Endothelial cell of umbilical vein (primary cell): ENCODE measurements at regions not wholly inside any gene's neighbourhood (a gene's known extent, or its start where the extent isn't known, plus 50 kb on each side); places are given as distances from the start of the nearest gene placed in this dataset.

Experiments used
- BruUV-seq: library from RNA; stranded (reverse); fragments of 400-500 nt; replicated peaks from 2 replicates; lab custom pipeline; 2021; lab: Mats Ljungman, UMichigan
- CTCF ChIA-PET: fragments of 300-600, 350-600 bp; sonication (Branson Sonifier 250); formaldehyde crosslinking; loops from one replicate; lab custom pipeline; 2021; ENCODE audit warnings: antibody characterized with exemption, inconsistent platforms; lab: Charles Lee
- POLR2A ChIA-PET: fragments of 300-600, 350-600 bp; sonication (Branson Sonifier 250); formaldehyde crosslinking; loops from one replicate; lab custom pipeline; 2021; ENCODE audit warnings: antibody characterized with exemption, inconsistent platforms; lab: Charles Lee
- DNase-seq: peaks from one replicate; pipeline ENCODE4 v3.0.0-alpha.2; 2011; ENCODE audit warnings: low read depth, low spot score
- FAIRE-seq: peaks from 2 replicates; lab custom pipeline; 2011; peaks lifted over from hg19 to GRCh38; lab: Jason Lieb, UNC
- H2AFZ ChIP-seq: 2 replicates; pipeline ENCODE4 v1.6.0; 2012; ENCODE audit warnings: low read depth, low read length, control low read depth, inconsistent platforms
- H3K27ac ChIP-seq: 2 replicates; pipeline ENCODE4 v1.5.1; 2011; ENCODE audit warnings: low read depth, mild to moderate bottlenecking, control low read depth, low read length, moderate library complexity; ENCODE audit not compliant: insufficient read depth
- H3K27me3 ChIP-seq, 2 experiments: 2 replicates each; pipeline versions ENCODE4 v1.6.0 to v1.6.1; 2011; ENCODE audit warnings: low read length in 2 of 2, mixed read lengths in 1 of 2; ENCODE audit not compliant: control insufficient read depth in 2 of 2, insufficient read depth in 2 of 2
- H3K36me3 ChIP-seq, 2 experiments: 2 replicates in 1 of 2; 3 replicates in 1 of 2; pipeline ENCODE4 v1.5.1; 2011; ENCODE audit warnings: low read length in 2 of 2, mild to moderate bottlenecking in 1 of 2, moderate library complexity in 1 of 2; ENCODE audit not compliant: control insufficient read depth in 2 of 2, insufficient read depth in 2 of 2; ENCODE audit errors: extremely low read depth in 1 of 2
- H3K4me1 ChIP-seq: 3 replicates; pipeline ENCODE4 v1.5.1; 2011; ENCODE audit warnings: mild to moderate bottlenecking, low read length; ENCODE audit not compliant: control insufficient read depth, insufficient read depth; ENCODE audit errors: extremely low read depth
- H3K4me2 ChIP-seq: 2 replicates; pipeline ENCODE4 v1.6.1; 2011; ENCODE audit warnings: low read length, control low read depth, mixed read lengths; ENCODE audit not compliant: insufficient read depth
- H3K4me3 ChIP-seq, 3 experiments: fragments of 200-600 bp in 1 of 3; sonication (generic), shearing (Covaris generic) in 1 of 3; replicated peaks in 1 of 3; 2 replicates each; pipeline ENCODE4 v1.5.1; 2011 to 2016; ENCODE audit warnings: control low read depth in 3 of 3, low read length in 3 of 3, mild to moderate bottlenecking in 2 of 3, inconsistent platforms in 1 of 3, low read depth in 1 of 3, moderate library complexity in 1 of 3; ENCODE audit not compliant: insufficient read depth in 1 of 3
- H3K79me2 ChIP-seq: 2 replicates; pipeline ENCODE4 v1.6.0; 2012; ENCODE audit warnings: low read length, inconsistent platforms; ENCODE audit not compliant: control insufficient read depth, insufficient read depth
- H3K9ac ChIP-seq: replicated peaks from 2 replicates; pipeline ENCODE3; 2011; ENCODE audit warnings: low read length, control low read depth; ENCODE audit not compliant: insufficient read depth; ENCODE audit errors: extremely low read depth
- H3K9me1 ChIP-seq: replicated peaks from 3 replicates; pipeline ENCODE4 v1.6.0; 2011; ENCODE audit warnings: mild to moderate bottlenecking, low read length; ENCODE audit not compliant: control insufficient read depth, insufficient read depth; ENCODE audit errors: extremely low read depth
- H3K9me3 ChIP-seq: replicated peaks from 2 replicates; pipeline ENCODE4 v1.5.1; 2012; ENCODE audit warnings: low read length, inconsistent platforms; ENCODE audit not compliant: control insufficient read depth, insufficient read depth
- H4K20me1 ChIP-seq: replicated peaks from 2 replicates; pipeline ENCODE3; 2011; ENCODE audit warnings: mild to moderate bottlenecking, low read length; ENCODE audit not compliant: control insufficient read depth, insufficient read depth; ENCODE audit errors: extremely low read depth
- CTCF ChIP-seq, 2 donors: IDR thresholded peaks; 1 replicate in 1 of 2; 2 replicates in 1 of 2; pipeline ENCODE4 v1.5.1; 2011; ENCODE audit warnings: low read length in 2 of 2, mild to moderate bottlenecking in 2 of 2, moderate library complexity in 2 of 2, control low read depth in 1 of 2, inconsistent platforms in 1 of 2, low read depth in 1 of 2; ENCODE audit not compliant: insufficient read depth in 1 of 2; ENCODE audit errors: extremely low read depth in 1 of 2
- EZH2 ChIP-seq: IDR thresholded peaks from 2 replicates; pipeline ENCODE4 v1.6.1; 2012; ENCODE audit warnings: borderline replicate concordance, low read depth, mild to moderate bottlenecking, moderate library complexity, low read length, inconsistent platforms; ENCODE audit not compliant: severe bottlenecking
- GATA2 ChIP-seq: IDR thresholded peaks from 2 replicates; pipeline ENCODE4 v1.7.0; 2011; ENCODE audit warnings: low read depth, mild to moderate bottlenecking, moderate library complexity, mixed read lengths, low read length; ENCODE audit not compliant: insufficient read length, insufficient read depth
- JUN ChIP-seq: IDR thresholded peaks from 2 replicates; pipeline ENCODE4 v1.6.1; 2011; ENCODE audit warnings: borderline replicate concordance, low read depth; ENCODE audit not compliant: insufficient read length, insufficient read depth
- MAX ChIP-seq: IDR thresholded peaks from 2 replicates; pipeline ENCODE4 v1.6.1; 2011; ENCODE audit not compliant: insufficient read depth, insufficient read length
- MYC ChIP-seq: IDR thresholded peaks from one replicate; pipeline ENCODE4 v1.6.1; 2011; ENCODE audit warnings: mild to moderate bottlenecking, low read depth, low read length
- POLR2A ChIP-seq: IDR thresholded peaks from 2 replicates; pipeline ENCODE4 v1.6.1; 2012; ENCODE audit warnings: low read depth, mild to moderate bottlenecking, control low read depth, low read length
- POLR2AphosphoS5 ChIP-seq: IDR thresholded peaks from 2 replicates; pipeline ENCODE4 v1.6.1; 2012; ENCODE audit warnings: low read depth, mild to moderate bottlenecking, control low read depth, low read length, moderate library complexity; ENCODE audit not compliant: insufficient read depth
- dilution Hi-C: fragments of 300-500 bp; cut with MboI; formaldehyde crosslinking; loops from one replicate; pipeline ENCODE4 v1.15.0; 2019; ENCODE audit warnings: low sequenced_read_pairs; ENCODE audit not compliant: extremely low pct_ligation_motif_present
- intact Hi-C: fragments of 100-400 bp; cut with micrococcal nuclease; formaldehyde crosslinking; loops from one replicate; pipeline ENCODE4 v1.10.0; 2022

- POLR2A ChIA-PET = no interaction called here
- CTCF ChIA-PET = no interaction called here
- no peak for TF ChIP-seq POLR2AphosphoS5
- no peak for TF ChIP-seq CTCF (IDR thresholded peaks at IDR 0.05; ENCODE audit: extremely low read depth in 1 of 2, insufficient read depth in 1 of 2, low read depth in 1 of 2, low read length in 2 of 2)
- TF ChIP-seq POLR2A = no peak
- dilution Hi-C loops = no loop called here
- H3K27ac ChIP-seq = no peak overlapping the region
- H3K9me3 ChIP-seq = no peaks in the 10 kb centered on the region
- H3K36me3 ChIP-seq = no peaks in the 10 kb centered on the region
- intact Hi-C loops = no loop called here
- no peak overlapping the region for H2AFZ ChIP-seq
- H3K9me1 ChIP-seq = no peaks in the 10 kb centered on the region
- H4K20me1 ChIP-seq = no peaks in the 10 kb centered on the region
- no peak for FAIRE-seq
- no peaks in the 10 kb centered on the region for H3K27me3 ChIP-seq
- H3K4me1 ChIP-seq = no peaks in the 10 kb centered on the region
- H3K4me2 ChIP-seq = no peak overlapping the region
- H3K79me2 ChIP-seq = no peaks in the 10 kb centered on the region
- no peak overlapping the region for H3K4me3 ChIP-seq
- DNase-seq = no peak
- no TSS peak for BruUV-seq
- no peak overlapping the region for H3K9ac ChIP-seq
These were observed 234.1 kb upstream of the MON1B start for GRCh38 chr16:76956841-76957240.

- H3K79me2 ChIP-seq = no peaks in the 10 kb centered on the region
- H3K9ac ChIP-seq = no peak overlapping the region
- no peak overlapping the region for H3K4me2 ChIP-seq
- no peaks in the 10 kb centered on the region for H3K9me3 ChIP-seq
- intact Hi-C loops (no loop called here), dilution Hi-C loops (no loop called here)
- no peaks in the 10 kb centered on the region for H3K4me1 ChIP-seq
- FAIRE-seq (no peak), DNase-seq (no peak)
- H3K27me3 ChIP-seq = no peaks in the 10 kb centered on the region
- ChIA-PET POLR2A (no interaction called here), CTCF (no interaction called here)
- no peak overlapping the region for H3K4me3 ChIP-seq
- no peak overlapping the region for H2AFZ ChIP-seq
- no peaks in the 10 kb centered on the region for H3K36me3 ChIP-seq
- no peaks in the 10 kb centered on the region for H3K9me1 ChIP-seq
- H3K27ac ChIP-seq = no peak overlapping the region
- no peak for TF ChIP-seq POLR2A
- no peak for TF ChIP-seq POLR2AphosphoS5
- no peak for TF ChIP-seq EZH2
- no peak for TF ChIP-seq GATA2
- TF ChIP-seq MYC = no peak
- TF ChIP-seq JUN = no peak
- TF ChIP-seq MAX = no peak
- no peaks in the 10 kb centered on the region for H4K20me1 ChIP-seq
- BruUV-seq = no TSS peak
These were observed 231.8 kb upstream of the MON1B start for GRCh38 chr16:76959166-76959565.
